Endothelial cell of umbilical vein (primary cell): ENCODE measurements at regions not wholly inside any gene's neighbourhood (a gene's known extent, or its start where the extent isn't known, plus 50 kb on each side); places are given as distances from the start of the nearest gene placed in this dataset.

Source experiments
- BruUV-seq: library from RNA; stranded (reverse); fragments of 400-500 nt; replicated peaks from 2 replicates; lab custom pipeline; 2021; lab: Mats Ljungman, UMichigan
- CTCF ChIA-PET: fragments of 300-600, 350-600 bp; sonication (Branson Sonifier 250); formaldehyde crosslinking; loops from one replicate; lab custom pipeline; 2021; ENCODE audit warnings: antibody characterized with exemption, inconsistent platforms; lab: Charles Lee
- POLR2A ChIA-PET: fragments of 300-600, 350-600 bp; sonication (Branson Sonifier 250); formaldehyde crosslinking; loops from one replicate; lab custom pipeline; 2021; ENCODE audit warnings: antibody characterized with exemption, inconsistent platforms; lab: Charles Lee
- DNase-seq: peaks from one replicate; pipeline ENCODE4 v3.0.0-alpha.2; 2011; ENCODE audit warnings: low read depth, low spot score
- FAIRE-seq: peaks from 2 replicates; lab custom pipeline; 2011; peaks lifted over from hg19 to GRCh38; lab: Jason Lieb, UNC
- H2AFZ ChIP-seq: 2 replicates; pipeline ENCODE4 v1.6.0; 2012; ENCODE audit warnings: low read depth, low read length, control low read depth, inconsistent platforms
- H3K27ac ChIP-seq: 2 replicates; pipeline ENCODE4 v1.5.1; 2011; ENCODE audit warnings: low read depth, mild to moderate bottlenecking, control low read depth, low read length, moderate library complexity; ENCODE audit not compliant: insufficient read depth
- H3K27me3 ChIP-seq, 2 experiments: 2 replicates each; pipeline versions ENCODE4 v1.6.0 to v1.6.1; 2011; ENCODE audit warnings: low read length in 2 of 2, mixed read lengths in 1 of 2; ENCODE audit not compliant: control insufficient read depth in 2 of 2, insufficient read depth in 2 of 2
- H3K36me3 ChIP-seq, 2 experiments: 2 replicates in 1 of 2; 3 replicates in 1 of 2; pipeline ENCODE4 v1.5.1; 2011; ENCODE audit warnings: low read length in 2 of 2, mild to moderate bottlenecking in 1 of 2, moderate library complexity in 1 of 2; ENCODE audit not compliant: control insufficient read depth in 2 of 2, insufficient read depth in 2 of 2; ENCODE audit errors: extremely low read depth in 1 of 2
- H3K4me1 ChIP-seq: 3 replicates; pipeline ENCODE4 v1.5.1; 2011; ENCODE audit warnings: mild to moderate bottlenecking, low read length; ENCODE audit not compliant: control insufficient read depth, insufficient read depth; ENCODE audit errors: extremely low read depth
- H3K4me2 ChIP-seq: 2 replicates; pipeline ENCODE4 v1.6.1; 2011; ENCODE audit warnings: low read length, control low read depth, mixed read lengths; ENCODE audit not compliant: insufficient read depth
- H3K4me3 ChIP-seq, 3 experiments: fragments of 200-600 bp in 1 of 3; sonication (generic), shearing (Covaris generic) in 1 of 3; replicated peaks in 1 of 3; 2 replicates each; pipeline ENCODE4 v1.5.1; 2011 to 2016; ENCODE audit warnings: control low read depth in 3 of 3, low read length in 3 of 3, mild to moderate bottlenecking in 2 of 3, inconsistent platforms in 1 of 3, low read depth in 1 of 3, moderate library complexity in 1 of 3; ENCODE audit not compliant: insufficient read depth in 1 of 3
- H3K79me2 ChIP-seq: 2 replicates; pipeline ENCODE4 v1.6.0; 2012; ENCODE audit warnings: low read length, inconsistent platforms; ENCODE audit not compliant: control insufficient read depth, insufficient read depth
- H3K9ac ChIP-seq: replicated peaks from 2 replicates; pipeline ENCODE3; 2011; ENCODE audit warnings: low read length, control low read depth; ENCODE audit not compliant: insufficient read depth; ENCODE audit errors: extremely low read depth
- H3K9me1 ChIP-seq: replicated peaks from 3 replicates; pipeline ENCODE4 v1.6.0; 2011; ENCODE audit warnings: mild to moderate bottlenecking, low read length; ENCODE audit not compliant: control insufficient read depth, insufficient read depth; ENCODE audit errors: extremely low read depth
- H3K9me3 ChIP-seq: replicated peaks from 2 replicates; pipeline ENCODE4 v1.5.1; 2012; ENCODE audit warnings: low read length, inconsistent platforms; ENCODE audit not compliant: control insufficient read depth, insufficient read depth
- H4K20me1 ChIP-seq: replicated peaks from 2 replicates; pipeline ENCODE3; 2011; ENCODE audit warnings: mild to moderate bottlenecking, low read length; ENCODE audit not compliant: control insufficient read depth, insufficient read depth; ENCODE audit errors: extremely low read depth
- EZH2 ChIP-seq: IDR thresholded peaks from 2 replicates; pipeline ENCODE4 v1.6.1; 2012; ENCODE audit warnings: borderline replicate concordance, low read depth, mild to moderate bottlenecking, moderate library complexity, low read length, inconsistent platforms; ENCODE audit not compliant: severe bottlenecking
- FOS ChIP-seq: IDR thresholded peaks from 2 replicates; pipeline ENCODE4 v1.6.1; 2011; ENCODE audit warnings: mild to moderate bottlenecking, low read length, moderate library complexity, borderline replicate concordance; ENCODE audit not compliant: insufficient read depth
- GATA2 ChIP-seq: IDR thresholded peaks from 2 replicates; pipeline ENCODE4 v1.7.0; 2011; ENCODE audit warnings: low read depth, mild to moderate bottlenecking, moderate library complexity, mixed read lengths, low read length; ENCODE audit not compliant: insufficient read length, insufficient read depth
- JUN ChIP-seq: IDR thresholded peaks from 2 replicates; pipeline ENCODE4 v1.6.1; 2011; ENCODE audit warnings: borderline replicate concordance, low read depth; ENCODE audit not compliant: insufficient read length, insufficient read depth
- MYC ChIP-seq: IDR thresholded peaks from one replicate; pipeline ENCODE4 v1.6.1; 2011; ENCODE audit warnings: mild to moderate bottlenecking, low read depth, low read length
- POLR2A ChIP-seq: IDR thresholded peaks from 2 replicates; pipeline ENCODE4 v1.6.1; 2012; ENCODE audit warnings: low read depth, mild to moderate bottlenecking, control low read depth, low read length
- POLR2AphosphoS5 ChIP-seq: IDR thresholded peaks from 2 replicates; pipeline ENCODE4 v1.6.1; 2012; ENCODE audit warnings: low read depth, mild to moderate bottlenecking, control low read depth, low read length, moderate library complexity; ENCODE audit not compliant: insufficient read depth
- dilution Hi-C: fragments of 300-500 bp; cut with MboI; formaldehyde crosslinking; loops from one replicate; pipeline ENCODE4 v1.15.0; 2019; ENCODE audit warnings: low sequenced_read_pairs; ENCODE audit not compliant: extremely low pct_ligation_motif_present
- intact Hi-C: fragments of 100-400 bp; cut with micrococcal nuclease; formaldehyde crosslinking; loops from one replicate; pipeline ENCODE4 v1.10.0; 2022
- TF ChIP-seq, protein P1 (sequence below), 2 donors: IDR thresholded peaks; 1 replicate in 1 of 2; 2 replicates in 1 of 2; pipeline ENCODE4 v1.5.1; 2011; ENCODE audit warnings: low read length in 2 of 2, mild to moderate bottlenecking in 2 of 2, moderate library complexity in 2 of 2, control low read depth in 1 of 2, inconsistent platforms in 1 of 2, low read depth in 1 of 2; ENCODE audit not compliant: insufficient read depth in 1 of 2; ENCODE audit errors: extremely low read depth in 1 of 2
- TF ChIP-seq, protein P2 (sequence below): IDR thresholded peaks from 2 replicates; pipeline ENCODE4 v1.6.1; 2011; ENCODE audit not compliant: insufficient read depth, insufficient read length

DNA sequence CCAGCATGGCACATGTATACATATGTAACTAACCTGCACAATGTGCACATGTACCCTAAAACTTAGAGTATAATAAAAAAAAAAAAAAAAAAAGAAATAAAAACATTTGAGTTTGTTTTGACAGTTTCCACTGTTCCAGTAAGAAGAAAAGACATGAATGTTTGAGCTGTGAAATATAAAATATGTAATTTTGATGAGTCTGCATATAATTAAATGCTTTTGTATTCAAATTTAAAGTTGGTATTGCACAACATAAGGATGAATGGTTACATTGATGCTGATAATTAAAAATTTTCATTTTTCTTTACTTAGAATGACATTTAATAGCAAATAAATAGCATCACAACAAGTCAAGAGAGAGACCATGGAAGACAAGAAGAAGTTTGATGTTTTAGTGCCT lies 212.0 kb upstream of the RRP15 start:
- Histone ChIP-seq H3K4me3 (no peak overlapping the region), H3K9ac (no peak overlapping the region), H3K4me2 (no peak overlapping the region), H3K27me3 (no peaks in the 10 kb centered on the region), H3K9me3 (no peaks in the 10 kb centered on the region), H3K36me3 (no peaks in the 10 kb centered on the region), H3K9me1 (no peaks in the 10 kb centered on the region), H3K4me1 (no peaks in the 10 kb centered on the region), H3K79me2 (no peaks in the 10 kb centered on the region), H4K20me1 (no peaks in the 10 kb centered on the region), H3K27ac (no peak overlapping the region), H2AFZ (no peak overlapping the region)
- dilution Hi-C loops (no loop called here), intact Hi-C loops (no loop called here)
- TF ChIP-seq POLR2A (no peak), EZH2 (no peak), FOS (no peak), POLR2AphosphoS5 (no peak), GATA2 (no peak), JUN (no peak), MYC (no peak)
- TF ChIP-seq, protein P1, sequence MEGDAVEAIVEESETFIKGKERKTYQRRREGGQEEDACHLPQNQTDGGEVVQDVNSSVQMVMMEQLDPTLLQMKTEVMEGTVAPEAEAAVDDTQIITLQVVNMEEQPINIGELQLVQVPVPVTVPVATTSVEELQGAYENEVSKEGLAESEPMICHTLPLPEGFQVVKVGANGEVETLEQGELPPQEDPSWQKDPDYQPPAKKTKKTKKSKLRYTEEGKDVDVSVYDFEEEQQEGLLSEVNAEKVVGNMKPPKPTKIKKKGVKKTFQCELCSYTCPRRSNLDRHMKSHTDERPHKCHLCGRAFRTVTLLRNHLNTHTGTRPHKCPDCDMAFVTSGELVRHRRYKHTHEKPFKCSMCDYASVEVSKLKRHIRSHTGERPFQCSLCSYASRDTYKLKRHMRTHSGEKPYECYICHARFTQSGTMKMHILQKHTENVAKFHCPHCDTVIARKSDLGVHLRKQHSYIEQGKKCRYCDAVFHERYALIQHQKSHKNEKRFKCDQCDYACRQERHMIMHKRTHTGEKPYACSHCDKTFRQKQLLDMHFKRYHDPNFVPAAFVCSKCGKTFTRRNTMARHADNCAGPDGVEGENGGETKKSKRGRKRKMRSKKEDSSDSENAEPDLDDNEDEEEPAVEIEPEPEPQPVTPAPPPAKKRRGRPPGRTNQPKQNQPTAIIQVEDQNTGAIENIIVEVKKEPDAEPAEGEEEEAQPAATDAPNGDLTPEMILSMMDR (IDR thresholded peaks at IDR 0.05; ENCODE audit: extremely low read depth in 1 of 2, insufficient read depth in 1 of 2, low read depth in 1 of 2, low read length in 2 of 2): no peak
- TF ChIP-seq, protein P2, sequence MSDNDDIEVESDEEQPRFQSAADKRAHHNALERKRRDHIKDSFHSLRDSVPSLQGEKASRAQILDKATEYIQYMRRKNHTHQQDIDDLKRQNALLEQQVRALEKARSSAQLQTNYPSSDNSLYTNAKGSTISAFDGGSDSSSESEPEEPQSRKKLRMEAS: no peak
- BruUV-seq: no TSS peak
- FAIRE-seq (no peak), DNase-seq (no peak)
- ChIA-PET CTCF (no interaction called here), POLR2A (no interaction called here)
